Osteoblast (primary cell): ENCODE measurements at regions not wholly inside any gene's neighbourhood (a gene's known extent, or its start where the extent isn't known, plus 50 kb on each side); places are given as distances from the start of the nearest gene placed in this dataset.

Source experiments
- DNase-seq: peaks from one replicate; pipeline ENCODE4 v3.0.0; 2011; ENCODE audit warnings: low spot score, mixed read lengths; ENCODE audit not compliant: insufficient read length; ENCODE audit errors: missing footprints
- H2AFZ ChIP-seq: 2 replicates; pipeline ENCODE4 v1.6.0; 2011; ENCODE audit warnings: mild to moderate bottlenecking, low read length
- H3K27ac ChIP-seq: 2 replicates; pipeline ENCODE4 v1.5.1; 2011; ENCODE audit warnings: mild to moderate bottlenecking, low read depth, low read length, moderate library complexity
- H3K27me3 ChIP-seq: 2 replicates; pipeline ENCODE4 v1.6.0; 2012; ENCODE audit warnings: mild to moderate bottlenecking, control low read depth, inconsistent platforms, low read length, moderate library complexity; ENCODE audit not compliant: insufficient read depth
- H3K36me3 ChIP-seq: 2 replicates; pipeline ENCODE4 v1.5.1; 2011; ENCODE audit warnings: mild to moderate bottlenecking, low read length, control low read depth, moderate library complexity; ENCODE audit not compliant: insufficient read depth
- H3K4me1 ChIP-seq: 2 replicates; pipeline ENCODE4 v1.5.1; 2011; ENCODE audit warnings: mild to moderate bottlenecking, low read length, control low read depth, moderate library complexity; ENCODE audit not compliant: insufficient read depth
- H3K4me2 ChIP-seq: 2 replicates; pipeline ENCODE4 v1.6.0; 2011; ENCODE audit warnings: mild to moderate bottlenecking, low read length; ENCODE audit not compliant: insufficient read depth
- H3K4me3 ChIP-seq: fragments of 200-600 bp; sonication (generic); 3 replicates; pipeline ENCODE4 v1.5.1; 2012; ENCODE audit warnings: mild to moderate bottlenecking, low read length, inconsistent platforms; ENCODE audit not compliant: insufficient read depth
- H3K79me2 ChIP-seq: 2 replicates; pipeline ENCODE4 v1.6.0; 2012; ENCODE audit warnings: mild to moderate bottlenecking, low read length, control low read depth, inconsistent platforms; ENCODE audit not compliant: insufficient read depth
- H3K9me3 ChIP-seq: 2 replicates; pipeline ENCODE4 v1.5.1; 2011; ENCODE audit warnings: low read depth, low read length, control low read depth
- H4K20me1 ChIP-seq: 2 replicates; pipeline ENCODE4 v1.6.0; 2012; ENCODE audit warnings: mild to moderate bottlenecking, low read length, control low read depth; ENCODE audit not compliant: insufficient read depth
- CTCF ChIP-seq: IDR thresholded peaks from 2 replicates; pipeline ENCODE4 v1.5.1; 2011; ENCODE audit warnings: mild to moderate bottlenecking, low read depth, low read length, moderate library complexity; ENCODE audit errors: extremely low read depth

DNA sequence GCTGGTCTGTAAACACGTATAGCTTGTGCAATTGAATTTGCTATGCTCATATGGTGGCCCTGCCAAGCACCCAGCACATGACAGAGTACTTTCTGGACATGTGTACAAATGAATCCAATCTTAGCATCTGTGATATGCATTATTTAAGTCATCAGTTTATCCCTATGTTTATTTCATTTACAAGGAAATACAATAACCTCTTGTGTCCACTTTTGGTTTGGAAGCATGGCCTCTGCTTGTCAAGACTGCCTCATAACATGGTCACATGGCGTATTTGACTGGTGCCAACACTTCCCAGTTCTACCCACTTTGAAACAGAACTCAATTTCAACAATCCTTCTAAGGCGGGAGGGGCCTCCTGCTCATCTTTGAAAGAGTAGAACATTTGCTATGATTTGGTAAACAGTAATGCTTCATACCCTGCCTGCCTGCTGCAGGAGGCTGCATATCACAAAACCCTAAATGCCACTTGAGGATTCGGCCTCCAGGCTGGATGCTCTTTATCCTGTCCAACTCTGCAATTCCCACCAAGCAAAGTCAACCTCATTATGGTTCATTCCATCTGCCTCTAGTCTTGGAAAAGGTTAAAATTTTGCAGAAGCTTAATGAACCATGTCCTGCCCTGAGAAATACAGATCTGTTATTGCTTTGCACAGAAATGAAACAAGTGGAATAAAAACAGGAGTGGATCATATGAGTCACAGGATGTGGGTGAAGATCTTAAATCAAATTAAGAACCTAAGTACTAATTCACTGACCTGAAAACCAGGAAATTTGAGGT lies 151.3 kb downstream of the CYSLTR2 start:
- DNase-seq: no peak
- Histone ChIP-seq H3K27ac (no peak overlapping the region), H3K27me3 (no peaks in the 10 kb centered on the region), H3K36me3 (no peaks in the 10 kb centered on the region), H4K20me1 (no peaks in the 10 kb centered on the region), H2AFZ (no peak overlapping the region), H3K9me3 (no peaks in the 10 kb centered on the region), H3K4me2 (no peak overlapping the region), H3K79me2 (no peaks in the 10 kb centered on the region), H3K4me1 (peaks cover 10% of the 10 kb centered on the region), H3K4me3 (no peak overlapping the region)
- TF ChIP-seq CTCF: no peak

DNA sequence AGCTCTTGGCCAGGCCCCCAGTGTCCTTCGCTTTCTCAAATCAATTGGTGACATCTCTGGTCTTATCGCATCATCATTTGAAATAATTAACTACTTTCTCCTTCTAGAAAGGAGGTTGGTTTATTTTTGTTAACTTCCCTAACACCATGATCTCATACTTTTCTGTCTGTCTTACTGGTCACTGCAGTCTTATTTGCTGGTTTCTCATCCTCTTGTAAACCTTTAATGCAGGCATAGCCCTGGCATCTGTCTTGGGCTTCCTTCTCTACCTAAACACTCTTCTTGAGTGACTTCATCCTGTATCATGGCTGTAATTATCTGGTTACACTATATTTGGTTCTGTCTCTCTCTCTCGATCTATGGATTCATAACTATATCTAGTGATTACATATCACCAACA lies 152.8 kb downstream of the CYSLTR2 start:
- Histone ChIP-seq H3K9me3 (no peaks in the 10 kb centered on the region), H3K79me2 (no peaks in the 10 kb centered on the region), H3K4me1 (peaks cover 11% of the 10 kb centered on the region), H2AFZ (no peak overlapping the region), H4K20me1 (no peaks in the 10 kb centered on the region), H3K4me3 (no peak overlapping the region), H3K4me2 (no peak overlapping the region), H3K27ac (no peak overlapping the region), H3K36me3 (no peaks in the 10 kb centered on the region), H3K27me3 (no peaks in the 10 kb centered on the region)
- DNase-seq: no peak
- no peak for TF ChIP-seq CTCF

DNA sequence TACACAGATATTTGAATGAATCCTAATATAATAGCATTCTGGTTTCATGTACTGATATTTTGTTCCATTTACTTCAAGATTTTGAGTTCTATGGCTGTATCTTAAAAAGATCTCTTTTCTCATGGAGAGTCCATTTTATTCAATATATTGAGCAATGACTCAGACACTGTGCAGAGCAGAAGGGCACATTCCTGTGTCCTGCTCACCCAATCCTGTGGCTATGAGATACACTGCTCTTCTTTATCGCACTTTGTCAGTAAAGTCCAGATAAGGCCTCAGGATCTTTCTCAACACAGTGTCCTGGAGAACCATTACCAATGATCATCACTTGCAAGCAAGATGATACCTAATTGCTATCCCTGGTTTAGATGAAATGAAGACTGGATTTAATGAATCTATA lies 155.0 kb downstream of the CYSLTR2 start:
- Histone ChIP-seq H2AFZ (no peak overlapping the region), H3K4me1 (peaks cover 11% of the 10 kb centered on the region), H3K27ac (no peak overlapping the region), H3K36me3 (no peaks in the 10 kb centered on the region), H3K9me3 (no peaks in the 10 kb centered on the region), H4K20me1 (no peaks in the 10 kb centered on the region), H3K4me3 (no peak overlapping the region), H3K27me3 (no peaks in the 10 kb centered on the region), H3K4me2 (no peak overlapping the region), H3K79me2 (no peaks in the 10 kb centered on the region)
- TF ChIP-seq CTCF: no peak
- DNase-seq: peak; percentile 59

DNA sequence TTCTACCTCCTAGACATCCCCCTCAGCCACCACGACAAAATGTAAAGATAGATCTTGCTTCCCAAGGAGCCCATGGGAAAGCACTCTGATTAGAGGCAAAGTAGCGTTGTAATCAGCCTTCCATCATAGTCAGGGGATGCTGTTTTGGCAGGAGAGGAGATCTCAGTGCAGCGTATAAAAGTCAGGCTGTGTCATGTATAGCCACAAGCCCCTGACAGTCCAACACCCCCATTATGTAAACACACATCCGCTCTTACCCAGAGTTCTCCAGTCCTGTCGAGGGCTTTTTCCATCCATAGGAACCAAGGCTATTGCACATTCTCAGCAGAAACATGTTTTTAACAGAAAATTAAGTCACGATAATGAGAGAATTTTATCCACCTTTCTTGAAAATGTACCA lies 156.3 kb downstream of the CYSLTR2 start:
- no peaks in the 10 kb centered on the region for H3K27me3 ChIP-seq
- no peak overlapping the region for H3K4me2 ChIP-seq
- no peak overlapping the region for H2AFZ ChIP-seq
- no peaks in the 10 kb centered on the region for H3K9me3 ChIP-seq
- no peak overlapping the region for H3K4me3 ChIP-seq
- no peak for DNase-seq
- peaks cover 11% of the 10 kb centered on the region for H3K4me1 ChIP-seq
- no peaks in the 10 kb centered on the region for H3K36me3 ChIP-seq
- no peak overlapping the region for H3K27ac ChIP-seq
- H3K79me2 ChIP-seq: no peaks in the 10 kb centered on the region
- TF ChIP-seq CTCF: no peak
- no peaks in the 10 kb centered on the region for H4K20me1 ChIP-seq
